Naive B cell (primary cell): ENCODE measurements at regions not wholly inside any gene's neighbourhood (a gene's known extent, or its start where the extent isn't known, plus 50 kb on each side); places are given as distances from the start of the nearest gene placed in this dataset.
A peak's percentile ranks its signal among the peaks of the same experiment; 100 is the strongest.

ENCODE experiments used
- ATAC-seq, 2 donors: fragments of 150-1000 bp; cut with Tn5 transposase; 2 replicates each; pipeline ENCODE4 v1.10.0; 2021; ENCODE audit warnings: low read depth in 2 of 2, mild to moderate bottlenecking in 2 of 2, moderate library complexity in 2 of 2
- DNase-seq: peaks from one replicate; pipeline ENCODE4 v3.0.0; 2022
- H3K27ac Mint-ChIP-seq, 6 donors: one replicate each; pipeline ENCODE4 v1.8.0; 2020 to 2022; ENCODE audit warnings: mild to moderate bottlenecking in 6 of 6, mixed read lengths in 6 of 6, moderate library complexity in 5 of 6, inconsistent platforms in 2 of 6
- H3K27me3 Mint-ChIP-seq, 3 donors: one replicate each; pipeline ENCODE4 v1.8.0; 2021 to 2022; ENCODE audit warnings: mixed read lengths in 3 of 3, mild to moderate bottlenecking in 1 of 3
- H3K36me3 Mint-ChIP-seq, 2 donors: one replicate each; pipeline ENCODE4 v1.8.0; 2020 to 2022; ENCODE audit warnings: mixed read lengths in 2 of 2, inconsistent platforms in 1 of 2, mild to moderate bottlenecking in 1 of 2
- H3K4me1 Mint-ChIP-seq, 3 donors: one replicate each; pipeline ENCODE4 v1.8.0; 2020 to 2022; ENCODE audit warnings: mixed read lengths in 3 of 3, inconsistent platforms in 1 of 3, mild to moderate bottlenecking in 1 of 3, moderate library complexity in 1 of 3
- H3K4me3 Mint-ChIP-seq, 8 donors: one replicate each; pipeline ENCODE4 v1.8.0; 2020 to 2022; ENCODE audit warnings: mild to moderate bottlenecking in 8 of 8, mixed read lengths in 8 of 8, moderate library complexity in 8 of 8, inconsistent platforms in 2 of 8
- H3K9me3 Mint-ChIP-seq, 7 donors: one replicate each; pipeline ENCODE4 v1.8.0; 2020 to 2022; ENCODE audit warnings: mixed read lengths in 7 of 7, mild to moderate bottlenecking in 5 of 7, inconsistent platforms in 2 of 7, moderate library complexity in 1 of 7

DNA sequence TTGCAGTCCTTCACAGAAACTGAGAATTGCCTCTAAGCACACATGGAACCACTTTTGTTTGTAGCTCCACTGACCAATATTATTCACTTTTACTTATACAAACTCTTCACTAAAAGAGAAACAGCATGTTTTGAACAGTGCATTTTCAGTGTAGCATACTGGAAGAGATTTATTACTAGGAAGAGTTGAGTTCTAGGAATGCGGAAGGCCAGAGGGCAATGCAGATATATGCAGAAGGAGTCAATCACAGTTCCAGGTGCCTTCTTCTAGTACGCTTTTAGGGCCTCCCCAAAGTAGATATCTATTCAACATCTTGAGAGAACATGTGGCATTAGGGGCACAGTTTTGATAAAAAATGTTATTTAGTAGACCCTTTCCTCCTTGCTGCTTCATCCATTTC, 1654.0 kb upstream of the ZEB2 start:
- Mint-ChIP-seq H3K27me3 (no peaks in the 10 kb centered on the region), H3K36me3 (no peaks in the 10 kb centered on the region), H3K9me3 (peaks cover 2 to 20% (median 4%) of the 10 kb centered on the region in 7 donors), H3K4me3 (no peak overlapping the region), H3K27ac (no peak overlapping the region), H3K4me1 (no peaks in the 10 kb centered on the region)
- DNase-seq: no peak
- no peak for ATAC-seq

DNA sequence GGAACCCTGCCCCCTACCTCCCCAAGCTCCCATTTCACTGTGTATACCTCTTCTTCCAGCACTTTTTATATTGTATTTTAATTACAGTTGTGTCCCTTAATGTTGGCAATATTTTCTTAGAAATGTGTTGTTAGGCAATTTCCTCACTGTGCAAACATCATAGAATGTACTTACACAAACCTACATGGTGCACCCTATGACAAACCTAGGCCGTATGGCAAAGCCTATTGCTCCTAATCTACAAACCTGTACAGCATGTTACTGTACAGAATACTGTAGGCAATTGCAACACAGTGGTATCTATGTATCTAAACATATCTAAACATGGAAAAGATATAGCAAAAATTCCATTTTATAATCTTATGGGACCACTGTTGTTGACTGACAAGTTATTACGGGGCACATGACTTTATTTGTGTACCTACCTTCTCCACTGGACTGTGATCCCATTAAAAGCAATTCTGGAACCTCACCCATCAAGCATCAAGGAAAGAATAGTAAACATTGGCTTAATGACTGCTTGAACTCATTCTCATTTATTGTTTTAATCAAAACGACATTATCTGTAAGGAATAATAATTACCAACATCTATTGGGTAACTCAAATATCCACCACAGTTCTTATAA, 1641.5 kb upstream of the ZEB2 start:
- no peaks in the 10 kb centered on the region for H3K27me3 Mint-ChIP-seq
- H3K4me3 Mint-ChIP-seq: no peak overlapping the region
- H3K27ac Mint-ChIP-seq: no peak overlapping the region
- no peaks in the 10 kb centered on the region for H3K36me3 Mint-ChIP-seq
- DNase-seq (no peak), ATAC-seq (no peak)
- H3K9me3 Mint-ChIP-seq: peaks cover 0 to 5% (median 0%) of the 10 kb centered on the region in 7 donors
- no peaks in the 10 kb centered on the region for H3K4me1 Mint-ChIP-seq

DNA sequence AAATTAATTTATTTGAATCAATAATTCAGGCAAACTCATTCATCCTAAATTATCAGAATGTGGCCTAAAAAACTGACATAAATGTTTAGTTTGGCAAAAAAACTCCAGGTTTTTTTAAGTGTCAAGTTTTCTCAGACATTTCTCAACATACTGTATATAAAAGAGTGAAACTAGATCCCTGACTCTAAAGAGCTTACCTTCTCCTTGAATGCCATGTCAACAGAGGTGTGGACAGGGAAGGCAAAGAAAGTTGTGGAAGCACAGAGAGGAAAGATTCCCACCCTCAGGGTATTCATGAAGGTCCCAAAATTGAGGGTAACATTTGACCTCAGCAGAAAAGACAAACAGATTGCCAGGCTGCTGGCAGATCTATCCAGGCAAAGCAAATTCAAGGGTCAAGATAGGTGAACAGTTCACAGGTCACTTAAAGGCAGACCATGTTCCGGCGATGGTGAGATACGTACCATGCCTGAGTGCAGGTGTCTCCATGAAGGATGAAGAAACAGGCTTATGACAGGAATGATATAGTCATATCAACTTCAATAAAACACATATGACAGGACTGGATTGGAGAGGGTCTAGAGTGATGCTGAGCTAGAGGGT, 1638.3 kb upstream of the ZEB2 start:
- H3K36me3 Mint-ChIP-seq: no peaks in the 10 kb centered on the region
- peaks cover 0 to 5% (median 0%) of the 10 kb centered on the region in 7 donors for H3K9me3 Mint-ChIP-seq
- no peak overlapping the region for H3K27ac Mint-ChIP-seq
- no peaks in the 10 kb centered on the region for H3K27me3 Mint-ChIP-seq
- no peak for DNase-seq
- no peak overlapping the region for H3K4me3 Mint-ChIP-seq
- H3K4me1 Mint-ChIP-seq: no peaks in the 10 kb centered on the region
- ATAC-seq: no peak

DNA sequence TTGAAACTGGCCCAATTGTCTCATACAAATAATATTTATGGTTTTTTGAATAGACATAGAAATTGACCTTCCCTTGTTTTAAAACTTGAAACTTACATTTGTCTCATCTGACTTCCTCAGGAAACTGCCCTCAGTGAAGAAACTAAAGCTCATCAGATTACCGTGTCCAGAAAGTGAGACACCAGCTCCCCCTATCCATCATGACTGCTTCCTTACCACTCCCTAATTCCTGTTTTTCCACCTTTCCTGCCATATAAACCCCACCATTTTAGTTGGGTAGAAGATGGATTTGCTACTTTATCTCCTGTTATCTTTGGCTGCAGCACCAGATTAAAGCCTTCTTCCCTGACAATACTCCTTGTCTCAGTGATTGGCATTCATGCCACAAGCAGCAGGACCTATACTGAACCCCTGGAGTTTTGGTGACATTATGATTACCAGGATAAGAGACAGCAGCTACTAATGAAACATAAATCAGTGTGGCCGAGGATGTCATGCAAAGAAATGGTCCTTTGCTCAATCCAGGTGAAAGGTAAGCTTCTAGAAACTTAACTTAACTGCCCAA, 1627.6 kb upstream of the ZEB2 start:
- Mint-ChIP-seq H3K9me3 (peaks cover 0 to 3% (median 0%) of the 10 kb centered on the region in 7 donors), H3K27me3 (no peaks in the 10 kb centered on the region), H3K4me3 (no peak overlapping the region), H3K4me1 (no peaks in the 10 kb centered on the region), H3K27ac (no peak overlapping the region), H3K36me3 (no peaks in the 10 kb centered on the region)
- ATAC-seq: no peak
- DNase-seq: no peak

DNA sequence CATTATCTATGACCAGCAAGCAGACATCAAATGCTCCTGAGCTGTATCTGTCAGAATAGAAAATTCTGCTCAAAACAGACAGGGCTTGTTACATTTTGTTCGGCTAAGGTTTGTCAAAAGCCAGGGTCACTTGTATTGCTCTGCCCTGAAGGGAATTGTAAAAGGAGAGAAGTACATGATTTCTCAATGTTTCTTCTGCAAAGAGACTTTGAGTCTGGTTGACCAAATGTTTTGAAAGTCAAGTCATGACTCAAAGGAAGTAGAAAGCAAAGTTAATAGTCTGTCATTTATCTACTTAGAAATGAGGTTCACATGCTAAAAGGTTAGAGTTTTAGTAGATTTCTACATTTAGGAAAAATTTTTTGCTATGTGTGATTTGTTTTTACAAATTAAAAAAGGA, 1624.1 kb upstream of the ZEB2 start:
- no peak overlapping the region for H3K27ac Mint-ChIP-seq

DNA sequence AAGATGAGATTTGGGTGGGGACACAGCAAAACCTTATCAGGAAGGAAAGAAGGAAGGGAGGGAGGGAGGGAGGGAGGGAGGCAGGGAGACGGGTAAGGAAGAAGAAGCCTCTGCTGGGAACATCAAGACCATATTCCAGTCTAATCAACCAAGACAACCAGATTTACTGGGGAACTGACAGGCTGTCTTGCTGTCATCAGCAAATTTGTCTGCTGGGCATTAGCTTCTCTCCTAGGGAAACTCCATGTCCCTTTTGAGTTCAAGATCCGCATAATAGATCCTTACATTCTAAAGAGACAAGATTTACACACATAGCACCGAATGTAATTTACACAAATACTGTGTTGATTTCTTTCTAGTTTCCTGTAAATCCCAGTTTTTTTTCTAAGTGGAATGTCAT, 1618.9 kb upstream of the ZEB2 start:
- no peaks in the 10 kb centered on the region for H3K36me3 Mint-ChIP-seq
- DNase-seq (no peak), ATAC-seq (no peak)
- H3K27me3 Mint-ChIP-seq: no peaks in the 10 kb centered on the region
- H3K4me1 Mint-ChIP-seq: no peaks in the 10 kb centered on the region
- no peak overlapping the region for H3K4me3 Mint-ChIP-seq
- no peak overlapping the region for H3K27ac Mint-ChIP-seq
- peaks cover 0 to 4% (median 2%) of the 10 kb centered on the region in 7 donors for H3K9me3 Mint-ChIP-seq

More for the DNA sequence above, 1624.1 kb upstream of the ZEB2 start:
- ATAC-seq: no peak
- no peaks in the 10 kb centered on the region for H3K4me1 Mint-ChIP-seq
- DNase-seq: no peak
- no peaks in the 10 kb centered on the region for H3K9me3 Mint-ChIP-seq
- no peak overlapping the region for H3K4me3 Mint-ChIP-seq
- no peaks in the 10 kb centered on the region for H3K36me3 Mint-ChIP-seq
- H3K27me3 Mint-ChIP-seq: no peaks in the 10 kb centered on the region

DNA sequence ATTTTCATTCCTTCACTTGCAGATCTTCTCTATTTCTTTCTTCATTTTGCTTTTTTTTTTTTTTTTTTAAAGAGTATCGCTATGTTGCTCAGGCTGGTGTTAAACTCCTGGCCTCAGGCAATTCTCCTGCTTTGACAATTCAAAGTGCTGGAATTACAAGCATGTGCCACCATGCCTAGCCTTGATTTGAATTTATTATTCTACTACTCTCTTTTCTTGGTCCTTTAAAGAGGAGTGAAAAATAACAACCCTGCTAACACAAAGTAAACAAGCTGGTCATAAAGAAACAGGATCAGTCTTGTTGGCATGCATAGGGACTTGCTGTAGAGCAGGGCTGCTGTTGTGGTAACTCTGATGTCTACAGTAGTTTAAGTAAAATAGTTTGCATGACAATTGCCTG, 1615.3 kb upstream of the ZEB2 start:
- no peak overlapping the region for H3K4me3 Mint-ChIP-seq
- H3K27me3 Mint-ChIP-seq: no peaks in the 10 kb centered on the region
- ATAC-seq (no peak), DNase-seq (no peak)
- no peaks in the 10 kb centered on the region for H3K4me1 Mint-ChIP-seq
- H3K36me3 Mint-ChIP-seq: no peaks in the 10 kb centered on the region
- peaks cover 0 to 4% (median 4%) of the 10 kb centered on the region in 7 donors for H3K9me3 Mint-ChIP-seq
- peak overlapping the region in 1 of 6 donors; percentile 44 for H3K27ac Mint-ChIP-seq

DNA sequence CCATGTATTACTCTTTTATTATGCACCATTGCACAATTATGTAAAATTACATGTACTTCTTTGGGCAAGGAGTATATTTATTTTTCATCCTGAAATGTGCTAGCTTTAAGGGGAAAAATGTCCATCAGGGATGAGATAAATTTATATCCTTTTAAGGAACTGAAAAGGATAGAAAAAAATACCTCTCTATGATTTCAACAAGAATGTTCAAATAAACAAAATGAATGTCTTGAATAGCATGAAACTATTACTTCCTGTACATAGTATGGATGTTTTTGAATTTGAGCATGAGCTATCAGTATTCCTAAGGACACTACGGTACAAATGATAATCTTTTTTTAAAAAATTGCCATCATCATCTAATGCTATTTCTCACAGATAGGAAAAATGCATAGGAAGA, 1611.9 kb upstream of the ZEB2 start:
- ATAC-seq: no peak
- Mint-ChIP-seq H3K4me1 (no peaks in the 10 kb centered on the region), H3K27me3 (no peaks in the 10 kb centered on the region)

DNA sequence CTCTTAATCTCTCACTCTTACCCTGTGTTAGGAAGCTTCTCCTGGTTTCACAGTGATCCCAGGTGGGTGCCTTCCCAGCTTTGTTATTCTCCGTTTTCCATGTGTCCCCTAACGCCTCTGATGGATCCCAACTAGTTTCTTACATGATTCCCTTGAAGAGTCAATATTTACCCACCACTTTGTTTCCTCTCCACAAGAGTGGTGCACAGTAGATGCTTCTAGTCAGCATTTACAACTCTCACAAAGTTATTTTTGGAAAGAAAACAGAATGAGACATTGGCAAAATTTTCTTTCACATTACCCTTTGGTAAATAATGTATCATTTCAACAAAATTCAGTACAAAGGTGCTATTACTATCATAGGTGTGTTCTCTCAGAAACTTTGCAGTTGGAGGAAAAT, 1611.1 kb upstream of the ZEB2 start:
- Mint-ChIP-seq H3K4me3 (no peak overlapping the region), H3K27me3 (no peaks in the 10 kb centered on the region), H3K27ac (no peak overlapping the region), H3K9me3 (peaks cover 0 to 4% (median 0%) of the 10 kb centered on the region in 7 donors), H3K36me3 (no peaks in the 10 kb centered on the region), H3K4me1 (no peaks in the 10 kb centered on the region)
- DNase-seq: no peak
- ATAC-seq: no peak

More for the DNA sequence above, 1611.9 kb upstream of the ZEB2 start:
- H3K36me3 Mint-ChIP-seq: no peaks in the 10 kb centered on the region
- peaks cover 0 to 4% (median 3%) of the 10 kb centered on the region in 7 donors for H3K9me3 Mint-ChIP-seq
- H3K4me3 Mint-ChIP-seq: no peak overlapping the region
- no peak for DNase-seq
- H3K27ac Mint-ChIP-seq: no peak overlapping the region

DNA sequence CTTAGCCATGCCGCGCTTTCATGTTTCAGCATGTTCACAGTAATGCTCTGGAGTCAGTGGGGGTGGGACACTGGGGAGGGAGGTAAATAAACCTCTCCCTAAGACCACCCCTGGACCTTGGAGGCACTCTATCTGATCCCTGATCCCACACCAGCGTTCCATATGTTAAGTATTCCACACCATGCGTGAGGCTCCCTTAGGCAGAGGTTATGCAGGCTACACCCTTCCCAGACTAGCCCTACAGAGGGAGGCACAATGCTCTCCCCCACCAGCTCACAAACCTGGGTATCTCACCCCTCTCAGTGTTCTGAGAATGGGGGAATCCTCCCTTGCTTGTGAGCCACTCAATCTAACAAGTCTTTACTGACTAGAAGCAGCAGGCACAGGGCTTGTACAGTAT, 1610.4 kb upstream of the ZEB2 start:
- no peak overlapping the region for H3K27ac Mint-ChIP-seq
- H3K9me3 Mint-ChIP-seq: peaks cover 0 to 4% (median 0%) of the 10 kb centered on the region in 7 donors
- DNase-seq: no peak
- H3K4me3 Mint-ChIP-seq: no peak overlapping the region
- no peaks in the 10 kb centered on the region for H3K4me1 Mint-ChIP-seq
- no peaks in the 10 kb centered on the region for H3K27me3 Mint-ChIP-seq
- no peaks in the 10 kb centered on the region for H3K36me3 Mint-ChIP-seq
- ATAC-seq: no peak

DNA sequence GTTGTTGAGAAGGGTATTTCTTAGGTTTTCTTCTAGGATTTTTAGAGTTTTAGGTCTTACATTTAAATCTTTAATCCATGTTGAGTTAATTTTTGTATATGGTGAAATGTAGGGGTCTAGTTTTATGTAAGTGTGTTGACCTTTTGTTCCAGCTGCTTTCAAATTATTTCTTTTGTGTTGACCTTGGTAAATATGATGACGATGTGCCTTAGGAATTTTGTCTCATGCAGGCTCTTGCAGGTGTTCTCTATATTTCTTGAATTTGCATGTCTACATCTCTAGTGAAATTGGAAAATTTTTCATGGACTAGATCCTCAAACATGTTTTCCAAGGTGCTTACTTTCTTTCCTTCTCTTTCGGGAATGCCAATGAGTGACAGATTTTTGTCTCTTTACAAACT, 1609.3 kb upstream of the ZEB2 start:
- Mint-ChIP-seq H3K36me3 (no peaks in the 10 kb centered on the region), H3K4me1 (no peaks in the 10 kb centered on the region), H3K27ac (no peak overlapping the region), H3K4me3 (no peak overlapping the region), H3K9me3 (peaks cover 0 to 4% (median 0%) of the 10 kb centered on the region in 7 donors), H3K27me3 (no peaks in the 10 kb centered on the region)
- DNase-seq (no peak), ATAC-seq (no peak)

DNA sequence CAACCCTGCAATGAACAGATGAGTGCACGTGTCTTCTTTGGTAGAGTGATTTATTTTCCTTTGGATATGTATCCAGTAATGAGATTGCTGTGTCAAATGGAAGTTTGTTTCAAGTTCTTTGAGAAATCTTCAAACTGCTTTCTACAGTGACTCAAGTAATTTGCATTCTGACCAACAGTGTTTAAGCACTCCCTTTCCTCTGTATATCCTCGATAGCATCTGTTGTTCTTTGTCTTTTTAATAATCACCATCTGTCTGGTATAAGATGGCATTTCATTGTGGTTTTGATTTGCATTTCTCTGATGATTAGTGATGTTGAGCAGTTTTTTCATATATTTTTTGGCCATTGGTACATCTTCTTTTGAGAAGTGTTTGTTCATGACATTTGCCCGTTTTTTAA, 1608.3 kb upstream of the ZEB2 start:
- no peak overlapping the region for H3K27ac Mint-ChIP-seq
- H3K4me3 Mint-ChIP-seq: no peak overlapping the region
- no peaks in the 10 kb centered on the region for H3K4me1 Mint-ChIP-seq
- DNase-seq (no peak), ATAC-seq (no peak)
- H3K27me3 Mint-ChIP-seq: no peaks in the 10 kb centered on the region
- peaks cover 0 to 3% (median 0%) of the 10 kb centered on the region in 7 donors for H3K9me3 Mint-ChIP-seq
- no peaks in the 10 kb centered on the region for H3K36me3 Mint-ChIP-seq

DNA sequence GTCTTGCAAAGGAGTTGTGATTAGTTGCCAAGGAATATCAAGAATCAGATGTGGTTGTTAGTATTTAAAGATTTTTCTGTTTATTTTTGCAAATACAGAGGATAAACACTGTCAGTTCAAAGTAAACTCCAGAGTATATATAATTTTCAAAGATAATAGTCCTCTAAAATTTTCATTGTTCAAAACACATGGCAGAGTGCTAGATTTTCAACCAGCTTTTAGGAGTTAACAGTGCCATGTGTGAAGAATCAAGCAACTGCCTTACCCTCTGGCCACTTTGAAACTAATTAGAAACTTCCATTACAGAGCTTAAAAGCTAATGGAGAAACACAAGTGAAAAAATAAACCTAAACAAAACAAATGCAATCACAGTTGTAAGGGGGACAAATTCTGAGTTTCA, 1605.6 kb upstream of the ZEB2 start:
- DNase-seq (no peak), ATAC-seq (no peak)
- no peaks in the 10 kb centered on the region for H3K27me3 Mint-ChIP-seq
- H3K9me3 Mint-ChIP-seq: peaks cover 0 to 1% (median 0%) of the 10 kb centered on the region in 7 donors
- no peaks in the 10 kb centered on the region for H3K36me3 Mint-ChIP-seq
- no peak overlapping the region for H3K4me3 Mint-ChIP-seq
- H3K4me1 Mint-ChIP-seq: no peaks in the 10 kb centered on the region
- no peak overlapping the region for H3K27ac Mint-ChIP-seq

DNA sequence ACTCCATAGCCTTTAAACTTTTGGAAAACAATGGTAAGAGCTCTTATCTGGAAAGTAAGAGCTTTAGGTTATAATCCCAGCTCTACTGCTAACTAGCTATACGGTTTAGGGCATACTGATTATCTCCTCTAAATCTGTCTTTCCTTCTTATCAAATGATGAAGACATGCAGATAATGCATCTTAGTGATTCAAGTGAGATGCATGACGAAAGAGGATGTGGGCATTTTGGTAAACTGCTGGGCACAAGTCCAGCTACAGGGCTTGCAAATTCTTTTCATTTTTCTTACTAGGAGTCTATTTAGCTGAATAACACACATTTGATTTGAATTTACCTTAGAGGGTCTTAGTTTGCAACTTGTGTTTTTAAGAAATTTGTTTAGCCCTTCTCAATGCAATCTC, 1604.8 kb upstream of the ZEB2 start:
- DNase-seq (no peak), ATAC-seq (no peak)
- Mint-ChIP-seq H3K9me3 (peaks cover 0 to 1% (median 0%) of the 10 kb centered on the region in 7 donors), H3K4me1 (no peaks in the 10 kb centered on the region), H3K4me3 (no peak overlapping the region), H3K27ac (no peak overlapping the region), H3K27me3 (no peaks in the 10 kb centered on the region), H3K36me3 (no peaks in the 10 kb centered on the region)
